Stimulated activated naive CD8-positive, alpha-beta T cell treated with anti-CD3 and anti-CD28 coated beads, Interleukin-15, Interleukin-2, amounts not matched to agents 100 U/mL and 50 U/mL, for 24 hours (primary cell): ENCODE measurements at regions not wholly inside any gene's neighbourhood (a gene's known extent, or its start where the extent isn't known, plus 50 kb on each side); places are given as distances from the start of the nearest gene placed in this dataset.
A peak's percentile ranks its signal among the peaks of the same experiment; 100 is the strongest.

Experiments used
- ATAC-seq: fragments of 150-1000 bp; cut with Tn5 transposase; one replicate; pipeline ENCODE4 v1.10.0; 2021
- DNase-seq: peaks from one replicate; pipeline ENCODE4 v3.0.0; 2021

DNA sequence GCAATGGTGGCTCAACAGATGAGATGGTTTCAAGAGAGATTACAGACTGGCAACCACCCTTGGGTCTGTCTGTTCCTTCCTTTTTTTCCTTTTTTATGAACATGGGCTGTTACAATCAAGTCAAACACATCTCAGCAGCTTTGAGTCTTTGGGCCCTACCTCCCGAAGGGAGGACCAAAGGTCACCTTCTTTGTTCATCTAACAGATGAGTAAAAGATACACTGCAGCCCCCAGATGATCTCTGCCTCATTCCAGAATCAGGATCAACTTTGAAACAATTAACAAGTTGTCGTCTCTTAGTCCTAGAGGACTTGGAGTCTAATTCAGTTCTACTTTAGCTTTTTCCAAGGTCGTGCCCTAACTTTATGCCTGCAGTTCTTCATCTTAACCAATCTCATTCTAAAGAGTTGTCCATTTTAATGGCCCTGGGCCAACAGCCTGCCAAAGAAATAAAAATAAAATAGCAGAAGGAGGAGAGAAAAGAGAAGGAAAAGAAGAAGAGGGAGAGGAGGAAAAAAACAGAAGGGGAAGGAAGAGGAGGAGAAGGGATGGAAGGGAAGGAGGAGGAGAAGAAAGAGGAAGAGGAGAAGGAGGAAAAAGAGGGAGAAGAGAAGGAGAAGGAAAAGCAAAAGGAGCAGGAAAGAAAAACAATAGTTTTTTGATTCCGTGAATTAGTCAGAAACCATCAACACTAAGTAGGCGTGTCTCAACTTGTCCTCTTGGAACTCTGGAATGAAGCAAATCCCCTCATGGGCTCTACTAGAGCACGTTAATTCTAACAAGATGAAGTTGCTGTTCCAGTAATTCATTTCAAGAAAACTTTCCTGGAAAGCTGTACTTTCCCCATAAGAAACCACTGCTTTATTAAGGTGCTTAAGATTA lies 281.2 kb downstream of the FOXO1 start:
- ATAC-seq (no peak), DNase-seq (no peak)

- ATAC-seq = no peak
- no peak for DNase-seq
These were observed 280.6 kb downstream of the FOXO1 start for GRCh38 chr13:40385858-40386180.

- ATAC-seq = no peak
- DNase-seq = no peak
These were observed 279.9 kb downstream of the FOXO1 start for GRCh38 chr13:40386586-40386985.

DNA sequence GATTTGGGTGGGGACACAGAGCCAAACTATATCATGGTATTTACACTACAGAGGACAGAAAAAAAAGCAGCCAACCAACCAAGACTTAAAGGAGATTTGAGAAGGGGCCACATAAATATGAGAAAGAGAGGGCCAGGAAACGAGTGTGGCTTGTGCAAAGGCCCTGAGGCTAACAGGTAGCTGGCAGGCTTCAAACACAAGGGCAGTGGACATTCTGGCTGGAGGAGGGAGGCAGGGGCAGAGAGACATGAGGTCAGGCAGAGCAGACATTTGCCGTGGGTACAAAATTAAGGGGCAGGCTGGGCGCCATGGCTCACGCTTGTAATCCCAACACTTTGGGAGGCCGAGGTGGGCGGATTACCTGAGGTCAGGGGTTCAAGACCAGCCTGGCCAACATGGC lies 278.7 kb downstream of the FOXO1 start:
- ATAC-seq (no peak), DNase-seq (no peak)

- ATAC-seq = peak; percentile 99
- DNase-seq = peak; percentile 78
These were observed 277.8 kb downstream of the FOXO1 start for GRCh38 chr13:40388617-40389016.

- ATAC-seq (peak; percentile 65), DNase-seq (peak; percentile 42)
These were observed 277.3 kb downstream of the FOXO1 start for GRCh38 chr13:40389081-40389641.

DNA sequence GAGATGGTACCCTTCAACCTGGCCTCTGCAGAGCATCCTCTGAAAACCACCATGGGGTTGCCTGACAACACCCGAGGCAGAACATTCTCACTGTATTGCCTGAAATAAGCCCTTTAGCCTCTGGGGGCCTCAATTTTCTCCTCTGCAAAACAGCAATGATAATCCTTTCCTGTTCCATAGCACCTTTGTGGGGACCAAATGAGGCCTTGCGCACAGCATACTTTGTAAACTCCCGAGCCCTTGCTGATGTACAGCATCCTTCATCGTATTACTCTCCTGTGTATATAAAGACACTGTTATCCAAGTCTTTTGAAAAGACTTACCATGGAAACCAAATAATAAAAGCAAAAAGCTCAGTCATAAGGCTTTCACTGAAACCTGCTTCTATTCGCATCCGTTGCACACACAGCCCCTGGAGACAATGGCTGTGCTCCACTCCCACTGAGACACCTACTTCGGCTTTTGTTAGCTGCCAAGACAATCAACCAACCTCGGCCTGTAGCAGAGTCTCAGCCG lies 276.0 kb downstream of the FOXO1 start:
- no peak for DNase-seq
- no peak for ATAC-seq

- DNase-seq = no peak
- no peak for ATAC-seq
These were observed 274.7 kb downstream of the FOXO1 start for GRCh38 chr13:40391788-40392187.

- DNase-seq (no peak), ATAC-seq (no peak)
These were observed 272.0 kb downstream of the FOXO1 start for GRCh38 chr13:40394304-40394985.

DNA sequence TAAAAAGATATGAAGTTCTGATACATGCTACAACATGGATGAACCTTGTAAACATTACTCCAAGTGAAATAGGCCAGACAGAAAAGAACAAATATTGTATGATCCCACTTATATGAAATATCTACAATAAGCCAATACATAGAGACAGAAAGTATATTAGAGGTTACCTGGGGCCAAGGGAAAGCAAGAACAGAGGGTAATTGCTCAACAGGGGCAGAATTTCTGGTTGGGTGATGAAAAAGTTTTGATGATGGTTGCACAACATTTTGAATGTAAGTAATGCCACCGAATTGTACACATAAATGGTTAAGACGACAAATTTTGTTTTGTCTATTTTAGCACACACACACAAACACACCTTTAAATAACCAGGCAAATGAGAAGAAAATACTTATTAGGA lies 268.4 kb downstream of the FOXO1 start:
- ATAC-seq (no peak), DNase-seq (no peak)

GRCh38 chr13:40399756-40400155 lies 266.7 kb downstream of the FOXO1 start:
- DNase-seq = no peak

GRCh38 chr13:40401911-40402776 lies 264.3 kb downstream of the FOXO1 start:
- DNase-seq = peak; percentile 78

More at GRCh38 chr13:40399756-40400155, 266.7 kb downstream of the FOXO1 start:
- no peak for ATAC-seq

DNA sequence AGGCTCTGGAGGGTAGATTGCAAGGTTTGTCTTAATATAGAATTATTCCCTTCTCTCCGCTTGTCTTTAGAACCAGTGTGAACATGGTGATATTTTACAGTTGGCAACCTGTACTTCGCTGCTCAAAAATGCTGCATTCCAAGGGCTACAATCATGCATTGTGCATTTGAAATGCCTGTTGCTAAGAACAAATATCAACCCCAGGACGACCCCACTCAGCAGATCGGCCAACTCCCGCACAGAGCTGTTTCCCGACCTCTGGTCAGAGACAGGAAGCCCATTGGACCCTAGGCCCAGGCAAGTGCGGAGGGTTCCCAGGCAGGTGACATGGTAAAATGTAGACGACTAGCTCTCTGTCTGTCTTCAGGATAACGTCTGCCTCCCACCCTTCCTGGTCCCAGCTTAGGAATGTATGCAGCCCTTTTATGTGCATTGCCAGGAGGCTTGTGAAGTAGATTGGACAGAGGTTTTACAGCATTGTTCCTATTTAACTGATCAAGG lies 263.5 kb downstream of the FOXO1 start:
- no peak for ATAC-seq
- no peak for DNase-seq

More at GRCh38 chr13:40401911-40402776, 264.3 kb downstream of the FOXO1 start:
- ATAC-seq = peak; percentile 98

DNA sequence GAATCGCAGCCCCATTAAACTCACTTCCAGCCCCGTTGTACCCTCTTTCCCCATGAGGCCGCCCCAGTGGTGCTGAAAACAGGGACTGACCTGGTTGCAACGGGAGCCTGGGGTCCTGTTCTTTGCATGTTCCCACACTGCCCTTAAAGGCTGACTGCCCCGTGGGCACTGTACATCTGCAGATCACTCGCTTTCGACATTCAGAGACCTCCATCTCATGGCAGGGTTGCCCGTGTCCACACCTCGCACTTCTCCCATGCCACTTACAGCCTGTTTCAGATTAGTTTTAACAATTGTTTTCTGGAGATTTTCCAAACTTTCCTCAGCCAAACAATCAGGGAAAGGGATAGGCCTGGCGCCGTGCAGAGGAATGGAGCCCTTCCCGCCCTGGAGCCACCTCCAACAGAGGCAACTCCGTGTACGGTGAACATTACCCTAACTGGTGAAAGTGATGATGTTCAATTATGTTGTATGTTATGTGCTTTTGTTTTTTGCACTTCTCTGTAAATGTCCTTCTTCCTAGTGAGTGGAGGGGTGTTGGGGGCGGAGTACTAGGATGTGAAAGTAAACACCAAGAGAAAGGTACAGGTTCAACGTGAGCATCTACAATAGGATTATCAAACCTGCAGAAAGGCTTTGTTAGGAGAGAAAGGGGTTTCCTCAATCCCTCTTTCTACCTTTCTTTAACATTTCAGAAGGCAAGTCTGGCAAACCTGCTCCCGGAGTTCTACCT lies 262.8 kb downstream of the FOXO1 start:
- ATAC-seq (no peak), DNase-seq (no peak)

- ATAC-seq (no peak), DNase-seq (no peak)
These were observed 262.0 kb downstream of the FOXO1 start for GRCh38 chr13:40404407-40404806.

GRCh38 chr13:40404967-40405716 lies 261.3 kb downstream of the FOXO1 start:
- ATAC-seq = no peak
- DNase-seq = no peak

DNA sequence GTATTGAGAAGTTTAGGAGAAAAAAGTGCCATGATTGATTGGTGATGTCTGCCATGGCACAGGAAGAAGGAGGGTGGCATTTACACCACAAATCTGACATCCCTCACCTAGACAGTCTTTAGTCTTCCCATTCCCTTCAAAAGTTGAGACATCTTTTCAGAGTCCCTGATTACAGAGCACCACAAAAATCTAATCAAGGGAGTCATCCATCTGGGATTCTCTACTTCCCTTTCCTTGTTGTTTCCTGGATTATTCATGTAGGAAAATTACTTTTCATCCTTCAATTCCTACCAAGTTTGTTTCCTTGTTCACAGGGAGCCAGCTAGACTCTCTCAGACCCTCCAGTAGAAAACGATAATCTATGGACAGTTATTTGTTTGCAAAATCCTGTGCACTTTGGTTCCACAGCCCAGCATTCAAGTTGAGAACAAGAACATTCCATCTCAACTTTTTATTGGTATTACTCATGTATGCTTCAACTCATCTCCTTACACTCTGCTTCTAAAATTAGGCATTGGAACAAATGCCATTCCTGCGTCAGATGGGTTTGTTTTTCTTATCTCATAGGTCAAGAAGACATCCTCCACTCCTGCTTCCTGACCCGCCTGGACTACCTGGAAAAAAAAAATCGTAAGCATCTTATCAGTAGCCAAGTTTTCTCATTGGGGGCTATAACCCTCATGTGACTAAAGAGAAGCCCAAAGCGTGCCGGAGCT lies 259.9 kb downstream of the FOXO1 start:
- no peak for DNase-seq
- no peak for ATAC-seq

DNA sequence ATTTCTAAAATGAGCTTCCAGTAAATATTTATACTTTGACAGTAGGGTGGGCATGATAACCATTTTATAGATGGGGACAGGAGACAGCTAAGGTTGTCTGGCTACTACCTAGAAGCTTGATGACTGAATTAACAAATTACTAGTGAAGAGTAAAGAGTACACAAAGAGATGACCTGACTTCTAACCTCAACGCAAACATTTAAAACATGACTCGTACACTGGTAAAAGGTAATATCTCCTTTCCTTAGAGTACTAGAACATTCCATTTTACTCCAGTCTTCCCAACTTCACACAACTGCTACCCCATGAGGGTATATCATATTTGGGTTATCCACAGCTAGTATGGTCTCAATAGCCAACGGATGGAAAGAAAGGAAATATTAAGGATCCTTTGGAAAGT lies 258.9 kb downstream of the FOXO1 start:
- no peak for DNase-seq
- no peak for ATAC-seq

- no peak for DNase-seq
- no peak for ATAC-seq
These were observed 257.8 kb downstream of the FOXO1 start for GRCh38 chr13:40408602-40409001.

DNA sequence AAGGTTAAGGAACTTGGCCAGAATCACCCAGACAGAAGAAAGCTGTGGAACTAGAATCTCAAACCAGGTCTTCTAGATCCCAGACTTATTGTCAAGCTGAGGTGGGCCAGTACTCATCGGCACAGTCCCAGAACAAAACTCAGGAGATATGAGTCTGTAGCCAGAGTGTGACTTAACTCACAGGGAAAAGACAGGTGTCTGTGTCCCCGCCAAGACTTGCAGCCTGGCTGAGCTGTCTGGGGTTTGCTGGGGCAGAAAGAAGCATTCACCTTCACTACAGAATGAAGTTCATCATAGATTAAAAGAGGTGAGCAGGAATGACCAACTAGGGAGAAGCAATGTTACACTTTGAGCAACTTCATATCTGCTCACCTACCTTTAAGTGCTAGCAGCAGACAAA lies 257.2 kb downstream of the FOXO1 start:
- DNase-seq (no peak), ATAC-seq (no peak)
